Right forelimb (tissue), 1 donor: ENCODE measurements at regions not wholly inside any gene's neighbourhood (a gene's known extent, or its start where the extent isn't known, plus 50 kb on each side); places are given as distances from the start of the nearest gene placed in this dataset.
"Not testable (repeated sequence)": the region's sequence is repeated elsewhere in the genome, so short reads cannot be mapped to it uniquely, and the experiment has no call there.

ENCODE experiments used
- DNase-seq: peaks from one replicate; pipeline ENCODE4 v3.0.0-alpha.2; 2018

DNA sequence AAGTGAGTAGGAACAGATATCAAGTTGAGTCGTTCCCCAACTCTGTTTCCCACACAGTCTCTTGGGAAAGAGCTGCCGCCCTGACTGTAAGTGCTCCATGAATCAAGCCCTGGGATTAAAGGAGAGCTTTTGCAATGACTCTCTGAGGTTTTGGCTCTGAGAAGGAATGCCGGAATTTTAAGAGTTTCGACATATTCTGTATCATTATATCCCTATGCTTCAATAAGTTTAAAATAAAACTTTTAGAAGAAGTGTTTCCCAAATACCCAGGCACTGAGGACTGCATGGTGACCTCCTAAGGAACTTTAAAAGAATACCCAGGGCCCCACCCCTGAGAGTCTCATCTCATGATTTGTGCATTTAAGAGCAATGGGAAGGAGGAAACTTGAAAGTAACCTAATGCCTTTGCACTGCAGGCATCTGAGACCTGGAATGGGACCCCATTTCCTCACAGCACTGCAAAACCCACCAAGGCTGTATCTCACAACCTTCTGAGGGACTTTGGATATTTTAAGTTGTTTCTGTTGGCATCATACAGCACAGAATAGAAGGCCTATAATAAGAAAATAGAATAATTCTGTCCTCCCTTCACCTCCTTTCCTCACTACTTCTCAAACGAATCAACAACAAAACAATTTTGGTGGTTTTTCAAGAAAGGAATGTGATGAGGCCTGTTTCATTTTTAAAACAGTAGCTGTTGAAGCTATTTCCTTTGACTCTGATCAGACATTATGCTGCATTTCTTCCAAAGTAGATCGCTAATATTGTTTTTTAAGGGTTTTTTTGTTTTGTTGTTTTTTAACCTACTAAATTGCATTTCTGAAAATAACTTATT is 121.2 kb downstream of the GASK1B start:
- no peak for DNase-seq

DNA sequence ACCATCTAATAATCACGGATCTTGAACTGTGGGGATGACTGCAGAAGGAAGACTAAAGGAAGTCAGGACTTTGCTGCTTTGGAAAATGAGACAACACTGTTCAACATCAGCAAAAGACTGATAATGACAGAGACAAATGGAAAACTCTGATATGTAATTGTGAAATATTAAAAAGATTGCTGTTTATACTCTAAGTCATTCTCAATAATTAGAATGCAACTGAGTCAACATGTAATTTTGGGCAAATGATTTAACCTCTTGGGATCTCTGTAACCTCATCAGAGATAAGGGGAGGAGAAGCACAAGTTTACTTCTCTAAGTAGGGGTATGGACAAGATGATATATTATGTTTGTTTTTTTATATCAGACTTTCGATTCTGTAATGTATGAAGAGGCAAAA is 121.9 kb downstream of the GASK1B start:
- DNase-seq = no peak

DNA sequence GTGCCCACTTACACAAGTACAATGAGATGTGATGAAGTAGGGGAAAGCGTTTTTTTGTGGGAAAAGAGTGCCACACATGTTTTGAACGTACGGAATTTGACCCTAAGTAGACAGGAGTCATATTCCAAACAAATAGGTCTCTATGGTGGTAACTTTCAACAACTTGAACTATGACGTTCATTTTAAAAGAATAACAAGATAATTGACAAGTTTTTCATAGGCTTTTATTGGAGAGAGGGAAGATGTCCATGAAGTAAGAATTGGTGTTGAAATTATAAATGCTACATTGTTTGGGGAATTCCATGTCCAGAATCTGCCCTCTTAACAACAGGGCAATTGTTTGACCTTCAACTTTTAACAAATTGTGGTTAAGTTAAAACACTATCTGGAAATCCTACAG is 126.5 kb downstream of the GASK1B start:
- no peak for DNase-seq

DNA sequence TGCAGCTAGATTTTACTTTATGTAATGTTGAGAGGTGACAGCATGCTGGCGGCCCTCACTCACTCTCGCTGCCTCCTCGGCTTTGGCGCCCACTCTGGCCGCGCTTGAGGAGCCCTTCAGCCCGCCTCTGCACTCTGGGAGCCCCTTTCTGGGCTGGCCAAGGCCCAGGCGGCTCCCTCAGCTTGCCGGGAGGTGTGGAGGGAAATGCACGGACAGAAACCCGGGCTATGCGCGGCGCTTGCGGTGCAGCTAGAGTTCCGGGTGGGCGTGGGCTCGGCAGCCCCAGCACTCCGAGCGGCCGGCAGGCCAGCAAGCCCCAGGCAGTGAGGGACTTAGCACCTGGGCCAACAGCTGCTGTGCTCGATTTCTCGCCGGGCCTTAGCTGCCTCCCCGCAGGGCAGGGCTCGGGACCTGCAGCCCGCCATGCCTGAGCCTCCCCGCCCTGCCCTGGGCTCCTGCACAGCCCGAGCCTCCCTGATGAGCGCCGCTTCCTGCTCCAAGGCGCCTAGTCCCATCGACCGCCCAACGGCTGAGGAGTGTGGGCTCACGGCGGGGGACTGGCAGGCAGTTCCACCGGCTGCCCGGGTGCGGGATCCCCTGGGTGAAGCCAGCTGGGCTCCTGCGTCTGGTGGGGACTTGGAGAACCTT is 128.7 kb downstream of the GASK1B start:
- DNase-seq = no peak

DNA sequence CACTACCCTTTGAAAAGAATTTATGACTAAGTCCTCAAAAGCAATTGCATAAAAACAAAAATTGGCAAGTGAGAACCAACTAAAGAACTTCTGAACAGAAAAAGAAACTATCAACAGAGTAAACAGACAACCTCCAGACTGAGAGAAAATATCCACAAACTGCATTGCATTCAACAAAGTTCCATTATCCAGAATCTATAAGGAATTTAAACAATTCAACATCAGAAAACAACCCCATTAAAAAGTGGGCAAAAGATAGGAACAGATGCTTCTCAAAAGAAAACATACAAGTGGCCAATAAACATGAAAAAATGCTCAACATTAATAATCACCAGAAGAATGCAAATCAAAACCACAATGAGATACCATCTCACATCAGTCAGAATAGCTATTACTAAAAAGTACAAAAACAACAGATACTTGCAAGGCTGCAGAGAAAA is 130.2 kb downstream of the GASK1B start:
- no peak for DNase-seq

DNA sequence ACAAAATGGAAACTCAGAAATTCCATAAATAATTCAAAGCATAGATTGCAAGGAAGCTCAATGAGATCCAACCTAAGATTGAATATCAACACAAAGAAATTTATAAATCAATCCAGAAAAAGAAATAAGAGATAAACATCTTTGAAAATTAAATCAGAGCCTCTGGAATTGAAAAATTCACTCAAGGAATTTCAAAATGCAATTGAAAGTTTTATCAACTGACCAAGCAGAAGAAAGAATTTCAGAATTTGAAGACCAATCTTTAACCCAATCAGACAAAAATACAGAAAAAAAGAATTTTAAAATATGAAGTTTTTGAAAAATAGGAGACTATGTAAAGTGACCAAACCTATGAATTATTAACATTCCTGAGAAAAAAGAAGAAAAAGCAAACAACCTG is 134.1 kb downstream of the GASK1B start:
- no peak for DNase-seq

DNA sequence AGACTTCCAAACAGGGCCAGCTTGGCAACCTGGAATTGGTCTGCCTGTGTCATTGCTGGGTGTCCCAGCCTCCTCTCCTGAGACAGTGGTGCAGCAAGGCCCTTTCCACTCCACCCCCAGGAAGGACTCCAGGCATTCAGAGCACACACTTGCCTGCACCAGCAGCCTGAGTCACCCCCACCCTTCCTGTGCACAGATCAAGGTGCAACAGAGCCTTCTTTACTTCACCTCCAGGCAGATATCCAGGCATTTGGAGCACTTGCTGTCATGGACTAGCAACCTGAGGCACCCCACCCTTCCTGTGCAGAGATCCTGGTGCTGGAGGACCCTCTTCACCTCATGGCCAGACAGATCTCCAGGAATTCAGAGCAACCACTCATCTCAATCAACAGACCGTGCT is 135.8 kb downstream of the GASK1B start:
- no peak for DNase-seq

DNA sequence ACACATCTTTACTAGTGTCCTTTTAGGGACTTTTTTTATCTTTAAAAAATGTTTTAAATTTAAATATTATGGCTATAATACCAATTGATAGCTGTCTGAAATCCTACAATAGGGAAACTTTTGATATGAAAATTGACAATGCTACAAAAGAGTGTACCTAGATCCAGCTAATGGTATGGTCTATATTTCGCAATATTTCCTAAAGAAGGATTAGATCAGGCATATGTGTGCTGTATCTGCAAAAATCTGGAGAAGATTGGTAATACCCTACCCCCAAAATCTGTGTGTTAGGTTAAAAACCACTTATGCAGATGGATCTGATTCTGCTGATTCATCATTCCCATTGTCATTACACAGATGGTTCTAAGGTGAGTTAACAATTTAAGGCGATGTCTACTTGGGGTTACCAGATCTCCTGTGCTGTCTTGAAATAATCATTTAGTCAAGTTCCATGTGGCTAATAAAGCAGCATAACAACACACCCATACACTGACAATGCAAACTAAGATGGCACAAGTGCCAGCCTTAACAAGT is 137.1 kb downstream of the GASK1B start:
- no peak for DNase-seq

DNA sequence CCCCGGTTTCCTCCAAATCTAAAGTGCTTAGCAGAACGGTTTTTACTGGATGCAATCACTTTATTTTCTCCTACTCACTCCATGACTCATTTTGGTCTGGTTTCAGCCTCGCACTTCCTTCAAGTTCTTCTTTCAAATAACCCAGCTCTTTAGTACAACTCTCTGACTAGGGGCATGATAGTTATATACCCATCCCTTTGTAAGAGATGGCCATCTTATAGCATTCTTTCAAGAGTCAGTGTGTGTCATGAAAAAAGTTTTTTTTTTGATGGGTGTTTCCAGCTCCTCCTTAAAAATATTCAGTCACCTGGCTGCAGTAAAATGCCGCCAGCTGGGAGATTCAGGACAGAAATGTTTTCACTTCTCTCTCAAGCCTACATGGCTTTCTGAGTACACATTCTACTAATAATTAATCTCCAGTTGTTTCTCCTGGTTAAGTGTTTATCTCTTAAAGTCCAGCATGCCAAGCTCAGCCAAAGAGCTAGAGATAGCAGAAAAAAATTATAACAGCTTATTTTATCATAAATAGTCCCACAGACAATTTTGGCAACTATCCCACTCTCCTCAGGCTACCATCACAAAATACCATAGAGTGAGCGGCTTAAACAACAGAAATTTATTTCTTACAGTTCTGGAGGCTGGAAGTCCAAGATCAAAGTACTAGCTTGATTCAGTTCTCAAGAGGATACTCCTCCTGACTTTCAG is 139.3 kb downstream of the GASK1B start:
- DNase-seq = no peak

DNA sequence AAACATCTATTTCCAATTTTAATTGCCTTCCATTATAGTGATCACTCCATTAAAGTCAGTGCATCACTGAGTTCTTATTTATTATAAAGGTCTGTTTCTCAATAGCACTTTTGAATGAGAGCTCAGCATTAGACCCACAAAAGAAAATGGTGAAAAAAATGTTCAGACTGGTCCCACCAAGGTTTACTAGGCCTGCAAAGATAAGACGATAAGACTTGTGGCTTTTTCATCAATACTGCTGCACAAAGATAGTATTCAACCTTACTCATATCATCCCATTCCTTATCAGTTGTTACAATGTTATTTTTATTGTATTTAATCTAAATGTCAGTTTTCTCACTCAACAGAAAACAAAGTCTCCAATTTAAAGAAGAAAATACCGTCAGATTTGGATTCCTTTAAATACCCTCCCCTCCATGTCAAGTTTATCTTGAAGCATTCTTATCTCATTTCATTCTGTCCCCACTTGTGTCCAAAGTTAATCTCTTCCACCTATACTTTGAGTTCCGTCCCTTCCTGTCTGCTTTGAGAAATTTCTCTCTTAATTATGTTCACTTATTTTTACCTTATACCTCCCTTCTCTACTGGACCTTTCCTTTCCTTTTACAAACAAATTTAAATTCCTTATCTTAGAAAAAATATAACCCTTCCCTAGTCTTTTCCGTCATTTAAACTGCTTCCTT is 140.0 kb downstream of the GASK1B start:
- DNase-seq = no peak

DNA sequence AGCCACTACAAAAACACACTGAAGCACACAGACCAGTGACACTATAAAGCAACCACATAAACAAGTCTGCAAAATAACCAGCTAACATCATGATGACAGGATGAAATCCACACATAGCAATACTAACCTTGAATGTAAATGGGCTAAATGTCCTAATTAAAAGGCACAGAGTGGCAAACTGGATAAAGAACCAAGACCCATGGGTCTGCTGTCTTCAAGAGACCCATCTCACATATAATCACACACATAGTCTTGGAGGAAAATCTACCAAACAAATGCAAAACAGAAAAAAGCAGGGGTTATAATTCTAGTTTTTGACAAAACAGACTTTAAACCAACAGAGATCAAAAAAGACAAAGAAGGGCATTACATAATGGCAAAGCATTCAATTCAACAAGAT is 144.4 kb downstream of the GASK1B start:
- DNase-seq = not testable (repeated sequence)

DNA sequence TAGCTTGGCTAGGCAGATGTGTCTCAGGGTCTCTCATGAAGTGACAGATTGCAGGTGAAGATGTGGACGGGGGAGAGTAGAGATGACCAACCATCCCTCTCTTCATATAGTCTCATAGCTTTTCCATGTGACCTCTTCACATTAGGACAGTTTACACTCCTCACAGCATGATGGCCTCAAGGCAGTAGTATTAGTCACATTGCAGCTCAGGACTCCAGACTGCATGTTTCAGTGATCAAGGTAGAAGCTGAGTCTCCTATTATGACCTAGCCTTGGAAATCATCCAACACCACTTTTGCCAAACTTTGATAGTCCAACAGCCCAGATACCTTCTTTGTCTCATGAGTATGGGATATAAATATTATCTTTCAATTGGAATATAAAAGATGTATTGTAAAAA is 147.7 kb downstream of the GASK1B start:
- DNase-seq = no peak

DNA sequence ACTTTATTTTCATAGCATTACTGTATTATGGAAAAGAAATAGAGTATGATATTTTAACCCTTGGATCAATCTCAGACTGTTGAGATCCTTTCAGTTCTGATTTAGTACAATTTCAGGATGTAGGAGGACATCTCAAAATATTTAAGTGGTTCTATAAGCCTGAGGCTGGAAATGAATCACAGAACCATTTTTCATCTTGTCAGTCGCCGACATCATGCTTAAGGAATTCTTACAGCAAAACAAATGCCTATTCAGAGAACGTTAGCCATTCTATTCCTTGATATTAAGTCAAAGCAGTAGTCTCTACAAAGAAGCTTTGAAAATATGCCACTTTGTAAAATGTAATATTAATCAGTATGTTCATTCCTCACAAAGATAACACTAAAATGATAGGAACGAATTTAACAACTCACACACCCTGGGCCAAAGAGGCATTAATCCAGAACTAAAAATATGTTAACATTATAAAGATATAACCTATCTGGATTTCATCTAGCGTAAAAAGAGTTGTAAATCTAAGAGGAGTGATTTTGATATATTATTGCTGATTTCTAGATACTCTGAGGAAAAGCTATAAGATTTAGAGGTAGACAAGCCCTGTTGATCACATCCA is 152.0 kb downstream of the GASK1B start:
- no peak for DNase-seq

DNA sequence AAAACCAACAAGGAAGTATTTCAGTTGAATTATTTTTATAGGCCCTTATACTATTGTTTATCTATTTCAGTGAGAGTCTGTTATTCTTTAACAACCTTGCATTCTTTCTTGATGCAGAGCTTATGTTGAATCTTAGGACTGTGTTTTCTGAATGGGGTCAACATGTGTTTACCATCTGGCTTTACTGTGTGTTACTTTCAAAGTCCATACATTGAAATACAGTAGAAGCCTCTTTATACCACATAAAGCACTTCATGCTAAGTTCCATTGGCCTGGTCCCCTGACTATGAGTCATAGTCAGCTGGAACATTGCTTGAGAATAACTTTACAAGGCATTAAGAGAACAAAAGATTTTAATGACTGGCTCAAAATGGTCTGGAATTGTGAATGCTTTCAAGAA is 152.6 kb downstream of the GASK1B start:
- DNase-seq = no peak

DNA sequence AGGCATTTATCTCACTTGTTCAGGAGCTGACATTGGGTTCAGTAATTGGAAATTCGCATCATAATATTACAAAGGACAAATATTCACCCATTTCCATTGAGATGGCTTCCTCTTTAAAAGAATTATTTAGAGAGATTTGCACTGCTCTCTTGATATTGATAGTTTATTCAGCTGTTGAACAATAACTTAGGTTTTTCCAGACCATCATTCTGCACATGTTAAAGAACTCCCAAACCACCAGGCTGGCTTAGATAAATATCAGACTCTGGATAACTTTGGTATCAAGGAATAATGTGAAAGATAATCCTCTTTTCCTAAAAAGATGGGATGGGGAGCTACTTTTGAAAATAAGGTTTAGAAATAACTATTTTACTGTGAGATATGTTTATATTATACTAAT is 154.0 kb downstream of the GASK1B start:
- DNase-seq = no peak

DNA sequence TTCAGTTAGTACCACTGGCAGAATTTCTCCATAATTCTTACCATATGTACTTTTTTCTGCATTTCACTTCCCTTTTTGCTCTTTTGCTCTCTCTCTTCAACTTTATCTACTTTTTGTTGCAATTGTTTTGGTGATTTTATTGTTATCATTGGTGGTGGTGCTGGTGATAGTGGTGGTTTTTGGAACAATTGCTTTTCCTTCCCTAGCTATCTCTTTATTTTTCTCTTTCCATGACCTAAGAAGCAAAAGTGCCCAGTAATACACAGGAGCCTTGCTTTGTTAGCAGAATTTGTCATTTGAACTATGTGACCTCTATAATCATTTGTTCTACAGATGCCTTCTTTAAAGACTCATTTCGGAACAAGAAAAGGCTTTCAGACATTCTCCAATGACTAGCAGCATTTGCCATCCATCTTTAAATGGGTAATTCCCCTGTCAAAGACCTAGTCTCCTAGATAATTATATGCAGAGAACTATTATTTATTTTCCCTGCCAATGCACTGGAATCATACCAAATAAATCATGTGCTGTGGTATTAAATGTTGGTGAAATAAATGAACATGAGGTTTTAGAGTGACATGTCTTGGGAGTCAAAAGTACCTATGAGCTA is 154.5 kb downstream of the GASK1B start:
- DNase-seq = no peak

DNA sequence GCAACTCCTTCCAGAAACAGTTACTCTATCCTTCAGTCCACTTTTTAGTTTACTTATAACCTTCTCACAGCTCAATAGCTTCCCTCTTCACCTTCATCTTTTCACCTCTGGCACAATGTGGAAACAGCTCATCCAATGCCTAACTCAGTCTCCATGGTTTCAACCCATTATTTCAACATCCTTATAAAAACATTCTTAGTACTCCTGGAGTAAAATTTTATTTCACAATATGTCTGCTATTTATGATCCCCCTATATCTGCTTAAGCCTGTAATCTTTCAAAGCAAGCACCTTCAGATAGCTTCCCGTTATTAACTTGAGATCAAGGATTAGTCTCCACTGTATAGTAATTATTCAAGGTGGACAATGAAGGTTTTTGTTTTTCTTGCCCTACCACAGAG is 156.3 kb downstream of the GASK1B start:
- no peak for DNase-seq

DNA sequence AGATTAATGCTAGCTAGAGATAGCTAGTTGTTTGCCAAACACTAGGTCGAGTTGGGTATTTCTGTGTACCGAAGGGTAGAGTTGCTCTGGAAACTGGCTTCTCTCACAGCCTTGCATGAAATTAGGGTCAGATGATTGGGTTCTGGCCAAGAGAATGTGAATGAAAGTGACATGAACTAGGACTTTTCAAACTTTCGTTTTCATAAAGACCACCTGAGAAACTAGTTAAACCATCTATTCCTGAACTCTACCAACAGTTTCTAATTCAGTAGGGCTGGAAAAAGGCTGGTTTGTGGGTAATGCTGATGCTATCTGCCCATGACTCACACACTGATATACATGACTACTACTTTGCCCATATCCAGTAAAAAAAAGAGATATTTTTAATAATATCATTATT is 157.6 kb downstream of the GASK1B start:
- DNase-seq = no peak

DNA sequence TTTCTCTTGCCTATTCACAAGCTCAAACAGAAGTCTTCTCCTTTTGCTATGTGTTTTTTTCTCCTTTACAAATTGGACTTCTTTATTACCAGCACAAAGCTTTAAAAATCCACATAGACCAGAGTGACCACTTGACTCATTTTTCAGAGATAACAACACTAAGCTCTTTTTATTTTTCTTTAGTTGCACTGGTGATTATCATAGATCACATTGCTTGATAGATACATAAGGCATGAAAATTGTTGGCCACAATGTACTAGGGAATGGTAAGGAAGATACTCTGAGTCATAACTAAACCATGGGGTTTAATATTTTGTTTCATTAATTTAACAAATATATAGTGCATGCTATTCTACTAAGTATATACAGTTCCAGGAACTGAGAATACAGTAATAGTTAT is 159.0 kb downstream of the GASK1B start:
- DNase-seq = no peak

DNA sequence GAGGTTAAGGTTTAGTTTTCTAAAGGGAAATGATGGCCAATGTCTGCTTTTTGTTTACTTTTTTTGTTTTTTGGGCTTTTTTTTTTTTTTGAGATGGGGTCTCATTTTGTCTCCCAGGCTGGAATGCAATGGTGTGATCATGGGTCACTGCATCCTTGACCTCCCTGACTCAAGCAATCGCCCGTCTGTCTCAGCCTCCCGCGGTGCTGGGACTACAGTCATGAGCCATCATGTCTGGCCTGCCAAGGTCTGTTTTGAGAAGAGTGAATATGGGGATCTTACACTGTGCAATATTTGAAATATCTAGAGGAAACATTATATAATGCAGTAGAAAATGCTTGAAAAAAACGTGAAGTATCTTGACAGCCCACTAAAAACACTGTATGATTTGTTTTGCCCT is 162.5 kb downstream of the GASK1B start:
- no peak for DNase-seq

DNA sequence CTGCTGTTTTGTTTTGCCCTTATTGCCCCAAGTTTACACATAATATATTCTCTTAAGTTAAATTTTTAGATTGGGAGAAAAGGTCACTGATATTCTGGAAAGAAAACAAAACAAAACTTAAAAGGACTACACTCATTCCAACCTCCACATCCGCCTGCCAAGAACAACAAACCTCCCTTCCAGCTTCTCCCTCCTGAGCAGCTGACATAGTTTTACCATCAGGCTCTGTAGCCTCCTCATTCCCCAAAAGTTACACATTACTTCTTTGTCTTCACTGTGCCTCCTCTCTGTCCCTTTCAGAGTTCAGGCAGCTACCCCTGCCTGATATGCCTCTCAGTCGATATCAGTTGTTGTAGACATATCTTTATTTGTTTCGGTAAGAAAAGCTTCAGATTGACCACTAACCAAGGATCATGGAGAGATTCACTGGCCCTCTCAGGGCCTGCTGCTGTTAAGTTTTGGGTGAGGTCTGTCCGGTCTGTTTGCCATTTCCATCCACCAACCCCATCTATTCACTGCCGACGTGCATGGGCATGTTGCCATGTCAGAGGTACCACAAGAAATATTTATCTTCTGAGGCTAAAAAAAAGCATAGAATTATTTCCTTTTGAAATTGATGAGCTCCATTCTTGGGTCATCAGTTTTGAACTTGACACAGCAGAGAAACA is 164.1 kb downstream of the GASK1B start:
- no peak for DNase-seq

DNA sequence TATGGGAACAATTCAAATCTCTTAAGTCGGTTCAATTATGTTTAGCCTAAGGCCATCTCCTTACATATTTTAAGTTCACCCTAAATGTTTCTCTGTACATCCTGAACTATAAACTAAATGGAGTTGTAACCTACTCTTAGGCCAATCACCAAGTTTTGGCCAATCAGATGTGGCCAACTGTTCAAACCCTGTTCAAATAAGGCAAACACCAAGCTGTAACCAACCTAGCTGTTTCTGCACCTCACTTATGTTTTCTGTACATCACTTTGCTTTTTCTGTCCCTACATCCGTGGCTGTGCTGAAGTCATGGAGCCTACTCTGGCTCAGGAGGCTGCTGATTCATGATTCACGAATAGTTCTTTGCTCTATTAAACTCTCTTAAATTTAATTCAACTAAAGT is 165.3 kb downstream of the GASK1B start:
- no peak for DNase-seq
